HL-60 (cell line): ENCODE measurements at regions not wholly inside any gene's neighbourhood (a gene's known extent, or its start where the extent isn't known, plus 50 kb on each side); places are given as distances from the start of the nearest gene placed in this dataset.

ENCODE experiments used
- DNase-seq, 2 experiments: peaks; one replicate each; pipeline ENCODE4 v3.0.0-alpha.2; 2010 to 2020; ENCODE audit warnings: low read depth in 1 of 2, low spot score in 1 of 2
- H3K27ac ChIP-seq: fragments of 250-450 bp; sonication (Bioruptor Pico); replicated peaks from 2 replicates; pipeline ENCODE4 v1.5.1; 2020; ENCODE audit warnings: mild to moderate bottlenecking, moderate library complexity
- H3K27me3 ChIP-seq: fragments of 250-450 bp; sonication (Bioruptor Pico); 2 replicates; pipeline ENCODE4 v1.5.1; 2021; ENCODE audit warnings: mild to moderate bottlenecking, moderate library complexity; ENCODE audit not compliant: insufficient read depth, poor library complexity, severe bottlenecking
- H3K4me3 ChIP-seq: replicated peaks from 2 replicates; pipeline ENCODE4 v1.5.1; 2011; ENCODE audit warnings: mild to moderate bottlenecking, control low read depth, low read length; ENCODE audit not compliant: insufficient read depth
- GABPA ChIP-seq: IDR thresholded peaks from 2 replicates; pipeline ENCODE4 v1.6.1; 2012; ENCODE audit warnings: low read depth
- POLR2AphosphoS5 ChIP-seq: IDR thresholded peaks from 2 replicates; pipeline ENCODE4 v1.6.1; 2012; ENCODE audit warnings: low read depth
- REST ChIP-seq: IDR thresholded peaks from 2 replicates; pipeline ENCODE4 v1.6.1; 2012; ENCODE audit warnings: low read depth; ENCODE audit not compliant: insufficient replicate concordance
- SPI1 ChIP-seq: IDR thresholded peaks from 2 replicates; pipeline ENCODE4 v1.6.1; 2012; ENCODE audit warnings: low read depth, mild to moderate bottlenecking, borderline replicate concordance
- TF ChIP-seq, protein P1 (sequence below): IDR thresholded peaks from one replicate; pipeline ENCODE4 v1.5.1; 2011; ENCODE audit warnings: low read length, control low read depth, inconsistent platforms; ENCODE audit not compliant: insufficient read depth

- Histone ChIP-seq H3K27me3 (no peaks in the 10 kb centered on the region), H3K27ac (no peak overlapping the region)
Measured at GRCh38 chr22:27477171-27477570, 324.4 kb downstream of the MN1 start.

DNA sequence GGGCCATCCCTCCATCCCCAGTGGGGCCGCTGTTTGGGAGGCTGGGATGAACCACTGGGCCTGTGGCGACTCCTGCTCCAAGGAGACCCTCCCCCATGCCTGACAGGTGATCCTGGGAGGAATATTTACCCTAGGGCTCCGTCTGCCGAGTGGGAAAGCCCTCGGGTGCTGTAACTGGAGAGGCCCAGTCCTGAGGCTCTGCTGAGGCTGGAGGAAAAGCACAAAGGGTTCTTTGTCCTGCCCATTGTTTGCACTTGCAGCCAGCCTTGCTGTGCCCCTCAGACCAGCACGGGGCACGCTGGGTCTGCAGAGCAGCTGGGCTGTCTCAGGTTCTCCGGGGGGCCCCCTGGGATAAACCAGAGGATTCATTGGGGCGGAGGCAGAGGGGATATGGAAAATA lies 321.1 kb downstream of the MN1 start:
- no peak for TF ChIP-seq SPI1
- no peak for DNase-seq
- Histone ChIP-seq H3K27me3 (no peaks in the 10 kb centered on the region), H3K27ac (no peak overlapping the region), H3K4me3 (no peak overlapping the region)

More at GRCh38 chr22:27477171-27477570, 324.4 kb downstream of the MN1 start:
- no peak for DNase-seq
- H3K4me3 ChIP-seq, result no peak overlapping the region
- TF ChIP-seq GABPA, result no peak
- TF ChIP-seq, protein P1, sequence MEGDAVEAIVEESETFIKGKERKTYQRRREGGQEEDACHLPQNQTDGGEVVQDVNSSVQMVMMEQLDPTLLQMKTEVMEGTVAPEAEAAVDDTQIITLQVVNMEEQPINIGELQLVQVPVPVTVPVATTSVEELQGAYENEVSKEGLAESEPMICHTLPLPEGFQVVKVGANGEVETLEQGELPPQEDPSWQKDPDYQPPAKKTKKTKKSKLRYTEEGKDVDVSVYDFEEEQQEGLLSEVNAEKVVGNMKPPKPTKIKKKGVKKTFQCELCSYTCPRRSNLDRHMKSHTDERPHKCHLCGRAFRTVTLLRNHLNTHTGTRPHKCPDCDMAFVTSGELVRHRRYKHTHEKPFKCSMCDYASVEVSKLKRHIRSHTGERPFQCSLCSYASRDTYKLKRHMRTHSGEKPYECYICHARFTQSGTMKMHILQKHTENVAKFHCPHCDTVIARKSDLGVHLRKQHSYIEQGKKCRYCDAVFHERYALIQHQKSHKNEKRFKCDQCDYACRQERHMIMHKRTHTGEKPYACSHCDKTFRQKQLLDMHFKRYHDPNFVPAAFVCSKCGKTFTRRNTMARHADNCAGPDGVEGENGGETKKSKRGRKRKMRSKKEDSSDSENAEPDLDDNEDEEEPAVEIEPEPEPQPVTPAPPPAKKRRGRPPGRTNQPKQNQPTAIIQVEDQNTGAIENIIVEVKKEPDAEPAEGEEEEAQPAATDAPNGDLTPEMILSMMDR, result no peak
- no peak for TF ChIP-seq POLR2AphosphoS5
- TF ChIP-seq SPI1, result no peak
- TF ChIP-seq REST, result no peak

- Histone ChIP-seq H3K27me3 (no peaks in the 10 kb centered on the region), H3K4me3 (no peak overlapping the region), H3K27ac (no peak overlapping the region)
- TF ChIP-seq, protein P1, result no peak
- DNase-seq, result no peak
Measured at GRCh38 chr22:27482402-27482801, 319.2 kb downstream of the MN1 start.

- TF ChIP-seq, protein P1, result no peak
- no peak for TF ChIP-seq REST
- TF ChIP-seq GABPA, result no peak
- no peak for TF ChIP-seq SPI1
- no peak for TF ChIP-seq POLR2AphosphoS5
- Histone ChIP-seq H3K4me3 (no peak overlapping the region), H3K27ac (no peak overlapping the region), H3K27me3 (no peaks in the 10 kb centered on the region)
- DNase-seq, result no peak
Measured at GRCh38 chr22:27483095-27483785, 318.3 kb downstream of the MN1 start.
